ENCODE measurements at regions not wholly inside any gene's neighbourhood (a gene's known extent, or its start where the extent isn't known, plus 50 kb on each side); places are given as distances from the start of the nearest gene placed in this dataset.

DNA sequence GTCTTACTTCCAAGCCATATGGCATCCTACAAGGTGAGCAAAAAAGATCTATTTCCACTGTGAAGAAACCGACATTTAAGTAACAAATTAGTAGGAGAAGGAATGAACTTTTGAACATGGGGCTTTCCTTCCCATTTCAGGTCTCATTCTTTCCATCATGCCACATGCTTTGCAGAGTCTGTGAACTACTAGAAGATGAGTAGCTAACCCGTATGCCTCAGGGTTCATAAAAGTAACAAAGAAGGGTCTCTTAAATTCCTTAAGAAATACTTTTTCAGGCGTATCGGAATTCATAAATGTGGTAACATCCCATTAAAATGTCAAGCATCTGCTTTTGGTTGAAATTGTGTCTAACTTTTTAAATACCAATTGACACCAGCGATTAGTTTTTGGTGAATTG is 81.3 kb upstream of the TNS3 start:
- no peak for DNase-seq

DNA sequence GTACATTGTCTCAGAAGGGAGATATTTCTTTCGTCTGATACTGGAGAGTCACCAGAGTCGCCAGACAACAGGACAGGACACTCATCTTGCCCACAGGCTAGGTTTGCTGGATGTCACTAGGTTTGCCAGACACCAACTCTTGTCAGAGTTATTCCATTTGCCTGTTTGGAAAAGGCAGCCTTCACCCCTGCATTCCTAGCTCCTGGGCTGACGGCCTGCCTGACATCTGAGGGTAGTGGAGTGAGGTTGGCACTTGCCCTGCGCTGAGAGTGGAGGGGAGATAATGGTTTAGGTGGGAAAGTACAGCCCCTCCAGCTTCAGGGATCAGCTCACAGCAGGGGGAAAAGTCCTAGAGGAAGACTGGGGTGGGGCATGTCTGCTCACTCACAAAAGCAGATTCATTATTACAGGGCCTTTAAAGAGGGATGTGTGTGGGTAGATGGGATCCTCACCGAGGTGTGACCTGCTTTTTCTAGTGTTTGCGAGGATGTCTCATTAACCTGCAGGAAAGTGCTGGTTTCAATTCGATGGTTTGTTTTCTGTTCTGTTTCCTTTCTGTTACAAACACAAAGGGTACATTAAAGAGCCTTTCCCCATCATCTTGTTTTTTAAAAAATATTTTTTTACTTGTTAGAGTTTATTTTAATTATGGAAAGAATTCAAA is 79.3 kb upstream of the TNS3 start:
- DNase-seq = no peak

DNA sequence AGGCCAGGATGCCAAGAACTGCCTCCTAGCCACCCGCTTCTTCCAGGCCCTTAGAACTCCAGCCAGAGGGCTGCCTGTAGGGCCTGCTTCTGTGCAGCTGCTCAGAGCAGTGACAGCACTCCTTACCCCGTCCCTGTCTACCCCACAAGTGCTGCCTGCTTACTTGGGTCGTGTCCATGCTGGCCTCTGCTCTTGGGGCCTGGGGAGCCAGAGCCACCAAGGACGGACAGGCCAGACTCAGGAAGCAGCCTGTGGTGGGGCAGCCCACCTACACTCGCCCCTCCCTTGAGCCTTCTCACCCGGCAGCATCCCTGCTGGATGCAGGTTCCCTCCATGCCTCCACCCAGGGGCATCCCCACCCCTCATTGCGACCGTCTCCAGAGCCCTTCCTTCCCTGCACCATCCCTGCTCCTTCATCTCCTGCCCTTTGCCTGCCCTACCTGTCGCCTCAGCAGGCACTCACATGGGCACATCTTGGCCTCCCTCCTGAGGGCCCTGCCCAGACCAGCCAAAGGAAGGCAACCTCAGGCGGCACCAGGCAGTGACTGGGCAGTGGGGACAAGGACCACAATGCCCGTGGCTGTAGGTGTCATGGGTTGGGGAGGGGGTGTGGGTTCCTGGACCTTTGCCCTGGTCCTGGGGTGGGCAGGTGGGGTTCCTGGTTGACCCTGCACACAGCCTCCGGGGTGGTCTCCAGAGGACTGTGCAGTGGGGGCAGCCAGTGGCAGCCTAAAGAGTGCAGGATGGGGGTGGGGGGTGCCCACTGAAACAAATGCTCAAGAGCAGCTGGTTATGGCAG is 78.0 kb upstream of the TNS3 start:
- DNase-seq = no peak

GRCh38 chr7:47658886-47659635 is 77.2 kb upstream of the TNS3 start:
- DNase-seq = no peak

- no peak for DNase-seq
Measured at GRCh38 chr7:47657126-47657525, 75.2 kb upstream of the TNS3 start.

DNA sequence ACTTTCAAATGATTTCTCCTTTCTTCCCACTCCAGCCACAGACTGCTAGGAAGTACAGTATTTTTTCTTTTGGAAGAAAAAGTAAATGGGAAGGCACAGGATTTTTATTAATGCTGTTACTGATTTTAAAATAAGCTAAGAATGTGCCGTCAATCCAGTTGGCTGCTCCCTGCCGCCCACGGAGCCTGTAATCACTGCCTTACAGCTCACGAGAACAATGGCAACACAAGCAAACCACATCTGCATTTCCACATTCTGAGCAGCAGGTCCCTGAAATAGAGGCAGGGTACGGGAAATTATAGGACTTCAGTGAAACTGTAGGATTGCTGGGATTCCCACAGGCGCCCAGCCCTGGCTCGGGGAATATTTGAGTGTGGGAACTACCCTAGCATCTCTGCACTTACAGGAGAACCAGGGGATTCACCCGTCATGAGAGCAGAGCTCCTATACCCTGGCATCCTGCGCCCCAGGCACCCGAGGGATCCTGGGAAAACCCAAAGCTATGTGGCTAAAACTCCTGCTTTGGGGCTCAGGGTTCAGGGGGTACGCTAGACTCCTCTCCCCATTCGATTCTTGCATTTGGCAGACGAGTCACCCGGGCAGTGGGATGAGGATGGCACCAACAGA is 72.9 kb upstream of the TNS3 start:
- DNase-seq = no peak

GRCh38 chr7:47653550-47654411 is 71.9 kb upstream of the TNS3 start:
- peak; percentile 72 for DNase-seq

- DNase-seq = no peak
Measured at GRCh38 chr7:47652591-47652990, 70.7 kb upstream of the TNS3 start.

GRCh38 chr7:47651355-47652317 is 69.7 kb upstream of the TNS3 start:
- DNase-seq = peak; percentile 97

GRCh38 chr7:47649919-47650318 is 68.0 kb upstream of the TNS3 start:
- no peak for DNase-seq

DNA sequence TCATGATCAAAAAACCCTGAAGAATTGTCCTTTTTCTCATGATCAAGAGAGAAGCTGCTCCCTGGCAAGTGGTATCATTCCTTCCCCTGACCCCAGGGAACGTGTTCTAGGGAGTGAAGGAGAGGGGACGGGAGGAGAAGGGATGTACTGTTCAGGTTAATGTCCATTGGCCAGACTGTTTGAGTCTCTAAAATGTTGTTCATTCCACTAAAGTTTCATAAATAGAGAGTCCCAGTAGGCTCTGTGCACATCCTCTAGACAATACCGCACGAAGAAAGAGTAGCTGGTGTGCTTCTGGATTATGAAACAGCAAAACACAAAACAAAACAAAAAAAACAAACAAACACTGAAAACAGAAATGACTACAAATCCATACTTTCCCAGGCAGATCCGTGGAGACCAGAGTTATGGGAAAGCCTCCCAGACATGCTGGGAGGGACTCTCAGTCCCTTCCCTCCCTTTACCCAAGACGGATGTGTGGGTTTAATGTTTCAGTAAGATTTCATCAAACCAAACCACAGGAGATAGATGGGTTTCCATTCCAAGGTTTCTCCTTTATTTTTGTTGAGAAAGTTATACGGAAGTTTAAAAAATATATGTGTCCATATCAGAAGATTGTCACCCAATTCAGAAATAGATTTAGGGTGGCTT is 66.5 kb upstream of the TNS3 start:
- DNase-seq = no peak

DNA sequence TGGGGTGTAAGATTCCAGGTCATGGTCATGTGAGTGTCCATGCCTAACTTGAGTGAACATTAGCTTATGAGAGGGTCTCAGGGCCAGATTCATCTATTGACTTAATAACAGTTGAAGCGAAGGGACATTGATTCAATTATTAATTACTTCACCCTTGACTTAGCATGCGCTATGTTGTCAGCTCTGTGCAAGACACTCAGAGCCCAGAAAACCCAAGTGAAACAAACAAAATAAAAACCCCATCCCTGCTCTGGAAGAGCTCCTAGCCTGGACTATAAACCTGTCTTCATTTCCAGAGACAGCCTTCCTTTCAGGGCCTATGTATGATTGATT is 66.0 kb upstream of the TNS3 start:
- DNase-seq = no peak

DNA sequence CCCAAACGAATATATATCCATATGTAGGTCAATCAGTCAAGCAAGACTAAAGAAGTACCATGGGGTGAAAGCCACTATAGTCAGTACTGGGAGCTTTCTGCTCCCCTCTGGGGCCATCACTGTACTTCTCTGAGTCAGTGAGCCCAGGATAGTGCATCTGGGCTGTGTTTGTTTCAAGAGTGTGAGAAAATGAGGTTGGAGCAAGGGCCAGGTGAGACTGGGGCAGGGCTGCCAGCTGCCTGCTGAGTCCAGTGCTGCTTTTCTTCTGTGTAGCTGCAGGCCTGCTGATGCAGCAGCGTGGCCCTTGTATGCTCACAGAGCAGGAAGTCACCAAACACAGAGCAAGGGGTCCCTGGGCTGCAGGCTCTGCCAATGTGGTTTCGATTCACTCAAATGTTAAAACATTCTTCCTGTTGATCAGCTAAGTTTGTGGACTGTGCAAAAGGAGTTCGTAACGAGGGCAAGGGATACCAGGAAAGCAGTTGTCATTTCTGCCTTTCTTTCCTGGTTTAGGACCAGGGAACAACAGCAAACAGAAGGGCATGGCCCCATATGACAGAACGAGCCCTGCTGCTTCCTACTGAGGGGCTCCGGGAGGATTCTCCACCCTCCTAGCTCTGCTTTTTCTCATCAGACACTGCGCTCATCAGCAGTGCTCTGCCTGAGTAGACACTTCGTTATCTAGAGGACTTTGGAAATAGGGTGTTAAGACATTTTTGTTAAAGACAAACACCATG is 65.4 kb upstream of the TNS3 start:
- no peak for DNase-seq

GRCh38 chr7:47643716-47644400 is 61.9 kb upstream of the TNS3 start:
- no peak for DNase-seq

- DNase-seq = no peak
Measured at GRCh38 chr7:47640265-47640664, 58.4 kb upstream of the TNS3 start.

- no peak for DNase-seq
Measured at GRCh38 chr7:47639495-47640110, 57.7 kb upstream of the TNS3 start.

DNA sequence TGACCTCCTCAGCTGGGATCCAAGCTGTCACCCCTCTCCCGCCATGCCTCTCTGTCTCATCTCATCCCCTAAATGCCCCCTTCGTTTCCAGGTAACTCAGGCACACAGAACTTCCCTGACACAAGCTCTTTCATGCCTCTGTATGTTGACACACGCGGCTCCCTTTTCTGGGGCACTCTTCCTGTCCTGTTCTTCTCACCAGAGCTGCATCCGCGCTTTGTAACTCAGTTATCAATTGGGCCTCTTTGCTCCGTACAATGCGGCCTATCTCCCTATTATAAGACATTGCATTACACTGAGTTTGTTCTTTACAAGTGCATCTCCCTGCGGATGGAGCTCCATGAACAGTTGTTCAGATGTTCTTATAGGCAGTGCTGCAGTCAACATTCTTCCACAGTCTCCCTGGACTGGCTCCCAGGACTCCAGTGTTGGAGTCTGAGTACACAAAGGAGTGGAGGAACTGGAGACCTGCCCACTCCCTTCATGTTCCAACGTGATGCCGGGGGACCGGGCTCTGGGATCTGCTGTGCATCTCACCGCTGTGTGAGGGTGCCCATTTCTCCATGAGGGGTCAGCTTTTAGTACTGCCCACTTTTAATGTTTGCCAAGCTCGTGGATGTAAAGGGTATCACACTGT is 56.9 kb upstream of the TNS3 start:
- DNase-seq = no peak

DNA sequence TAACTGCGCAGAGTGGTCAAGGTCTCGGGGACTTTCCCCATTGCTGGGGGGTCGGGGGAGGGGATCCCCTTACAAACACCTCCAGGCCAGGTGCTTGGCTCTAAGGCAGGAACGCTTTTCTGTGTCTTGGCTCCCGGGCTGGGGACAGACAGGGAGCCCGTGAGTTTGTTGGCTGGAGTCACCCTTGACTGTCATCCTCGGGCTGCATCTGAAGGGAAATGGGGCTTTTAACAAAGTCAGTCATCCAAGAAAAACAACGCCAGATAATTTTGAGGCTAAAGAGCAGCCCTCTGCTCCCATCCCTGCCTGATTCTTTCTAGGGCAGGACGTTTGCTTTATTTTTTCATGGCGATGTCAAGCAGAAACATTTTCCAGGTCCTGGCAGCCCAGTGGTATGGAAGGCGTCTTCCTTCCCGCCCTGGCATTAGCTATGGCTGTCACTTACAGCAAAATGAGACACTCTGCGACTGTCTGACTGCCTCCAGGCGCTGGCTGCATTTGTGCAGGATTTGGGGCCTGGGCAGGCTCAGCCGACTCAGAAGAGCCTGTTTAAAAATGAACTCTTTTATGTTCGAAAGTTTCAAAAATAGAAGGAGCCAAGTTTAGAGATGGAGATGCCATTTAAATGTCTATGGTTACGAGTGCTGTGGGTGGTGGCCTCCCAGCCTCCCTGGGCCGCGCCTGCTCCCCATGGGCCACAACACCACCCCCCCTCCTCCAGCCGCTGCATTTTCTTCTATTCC is 54.7 kb upstream of the TNS3 start:
- DNase-seq = no peak
